ENCODE measurements at regions not wholly inside any gene's neighbourhood (a gene's known extent, or its start where the extent isn't known, plus 50 kb on each side); places are given as distances from the start of the nearest gene placed in this dataset.

DNA sequence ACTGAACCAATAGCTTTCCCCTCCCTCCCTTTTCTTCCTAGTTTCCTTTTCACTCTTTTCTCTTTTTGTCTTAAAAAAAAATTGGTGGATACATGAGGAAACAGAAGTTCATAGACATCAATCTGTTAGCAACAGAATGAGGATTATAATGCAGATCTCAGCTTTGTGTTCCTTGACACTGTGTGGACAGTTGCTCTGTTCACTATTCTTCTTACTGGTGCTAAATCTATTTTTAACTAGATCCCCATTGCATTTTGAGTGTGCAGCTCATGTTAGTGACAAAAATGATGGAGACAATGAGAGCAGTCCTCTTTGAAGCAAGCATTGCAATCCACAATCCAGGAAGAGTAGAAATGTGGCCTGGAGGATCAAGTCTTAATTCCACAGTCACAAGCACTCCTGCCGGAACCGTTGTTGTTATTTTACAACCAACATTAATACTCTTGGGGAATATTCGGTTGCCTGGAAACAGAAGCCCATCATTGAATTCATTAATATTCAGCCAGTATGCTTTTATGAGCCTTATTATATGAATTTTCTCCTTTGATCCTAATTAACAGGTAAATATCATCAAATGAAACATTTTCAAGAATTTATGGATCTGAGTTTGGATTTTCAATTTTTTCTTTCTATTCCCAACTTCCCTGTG is 1016.8 kb downstream of the NTRK3 start:
- H3K9me3 ChIP-seq, result no peaks in the 10 kb centered on the region
- H3K36me3 ChIP-seq, result no peaks in the 10 kb centered on the region
- H3K27ac ChIP-seq, result no peak overlapping the region
- no peak overlapping the region for H3K4me3 ChIP-seq
- intact Hi-C loops (cut with DNase I), result no loop called here
- no peaks in the 10 kb centered on the region for H3K4me1 ChIP-seq
- DNase-seq (ENCODE audit: low spot score in 2 of 2), result no peak
- TF ChIP-seq, protein P1, sequence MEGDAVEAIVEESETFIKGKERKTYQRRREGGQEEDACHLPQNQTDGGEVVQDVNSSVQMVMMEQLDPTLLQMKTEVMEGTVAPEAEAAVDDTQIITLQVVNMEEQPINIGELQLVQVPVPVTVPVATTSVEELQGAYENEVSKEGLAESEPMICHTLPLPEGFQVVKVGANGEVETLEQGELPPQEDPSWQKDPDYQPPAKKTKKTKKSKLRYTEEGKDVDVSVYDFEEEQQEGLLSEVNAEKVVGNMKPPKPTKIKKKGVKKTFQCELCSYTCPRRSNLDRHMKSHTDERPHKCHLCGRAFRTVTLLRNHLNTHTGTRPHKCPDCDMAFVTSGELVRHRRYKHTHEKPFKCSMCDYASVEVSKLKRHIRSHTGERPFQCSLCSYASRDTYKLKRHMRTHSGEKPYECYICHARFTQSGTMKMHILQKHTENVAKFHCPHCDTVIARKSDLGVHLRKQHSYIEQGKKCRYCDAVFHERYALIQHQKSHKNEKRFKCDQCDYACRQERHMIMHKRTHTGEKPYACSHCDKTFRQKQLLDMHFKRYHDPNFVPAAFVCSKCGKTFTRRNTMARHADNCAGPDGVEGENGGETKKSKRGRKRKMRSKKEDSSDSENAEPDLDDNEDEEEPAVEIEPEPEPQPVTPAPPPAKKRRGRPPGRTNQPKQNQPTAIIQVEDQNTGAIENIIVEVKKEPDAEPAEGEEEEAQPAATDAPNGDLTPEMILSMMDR (IDR thresholded peaks at IDR 0.05), result no peak
- H3K27me3 ChIP-seq, result no peaks in the 10 kb centered on the region

DNA sequence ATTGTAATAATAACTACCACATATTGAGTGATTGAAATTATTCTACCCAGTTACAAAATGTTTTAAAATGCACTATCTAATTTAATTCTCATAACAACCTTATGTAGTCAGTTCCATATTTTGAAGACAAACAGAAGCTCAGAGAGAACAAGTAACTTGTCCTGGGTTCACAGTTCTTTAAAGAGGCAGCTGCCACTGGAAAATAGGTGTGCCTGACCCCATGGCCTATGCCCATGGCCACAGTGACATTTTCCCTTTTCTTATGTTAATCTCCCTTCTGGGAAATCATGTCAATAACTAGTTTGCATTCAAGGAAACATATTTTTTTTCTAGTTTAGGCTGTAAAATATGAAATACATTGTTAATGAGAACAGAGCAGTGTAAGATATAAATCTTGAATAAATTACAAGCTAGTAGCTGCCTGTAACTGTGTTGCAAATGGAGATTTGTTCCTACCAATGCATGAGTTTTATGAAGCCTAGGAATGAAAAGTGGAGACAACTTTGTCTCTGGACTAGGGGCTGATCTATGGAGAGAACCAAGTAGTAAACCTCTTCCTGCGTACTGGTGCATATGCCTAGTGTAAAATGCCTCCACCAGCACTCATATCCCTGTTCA is 1018.0 kb downstream of the NTRK3 start:
- Histone ChIP-seq H3K4me1 (no peaks in the 10 kb centered on the region), H3K9me3 (no peaks in the 10 kb centered on the region), H3K36me3 (no peaks in the 10 kb centered on the region), H3K4me3 (no peak overlapping the region), H3K27me3 (no peaks in the 10 kb centered on the region), H3K27ac (no peak overlapping the region)
- TF ChIP-seq, protein P1 (IDR thresholded peaks at IDR 0.05), result no peak
- no peak for DNase-seq (ENCODE audit: low spot score in 2 of 2)
- intact Hi-C loops (cut with DNase I), result no loop called here

DNA sequence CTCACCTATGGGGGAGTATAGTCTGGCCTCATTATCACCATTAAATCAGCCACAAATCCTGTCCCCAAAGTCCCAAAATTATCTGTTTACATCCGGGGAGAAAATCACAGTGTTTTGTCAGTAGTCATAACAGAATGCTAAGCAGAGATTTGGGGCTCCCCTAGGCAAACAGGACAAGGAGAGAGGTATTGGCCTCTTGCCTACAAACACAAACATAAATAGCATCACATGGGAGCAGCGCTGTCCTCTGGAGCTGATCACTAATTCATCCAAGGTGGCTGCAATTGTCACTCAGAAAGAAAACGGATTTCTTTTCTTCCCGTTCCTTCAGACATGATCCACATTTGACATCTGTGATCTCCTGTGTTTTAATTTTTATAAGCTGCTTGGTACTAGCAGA is 1028.1 kb downstream of the NTRK3 start:
- H3K4me1 ChIP-seq, result no peaks in the 10 kb centered on the region
- H3K27ac ChIP-seq, result no peak overlapping the region
- TF ChIP-seq, protein P1 (IDR thresholded peaks at IDR 0.05), result no peak
- H3K36me3 ChIP-seq, result no peaks in the 10 kb centered on the region
- DNase-seq (ENCODE audit: low spot score in 2 of 2), result no peak
- H3K9me3 ChIP-seq, result no peaks in the 10 kb centered on the region
- H3K27me3 ChIP-seq, result no peaks in the 10 kb centered on the region
- no peak overlapping the region for H3K4me3 ChIP-seq
- intact Hi-C loops (cut with DNase I), result no loop called here

DNA sequence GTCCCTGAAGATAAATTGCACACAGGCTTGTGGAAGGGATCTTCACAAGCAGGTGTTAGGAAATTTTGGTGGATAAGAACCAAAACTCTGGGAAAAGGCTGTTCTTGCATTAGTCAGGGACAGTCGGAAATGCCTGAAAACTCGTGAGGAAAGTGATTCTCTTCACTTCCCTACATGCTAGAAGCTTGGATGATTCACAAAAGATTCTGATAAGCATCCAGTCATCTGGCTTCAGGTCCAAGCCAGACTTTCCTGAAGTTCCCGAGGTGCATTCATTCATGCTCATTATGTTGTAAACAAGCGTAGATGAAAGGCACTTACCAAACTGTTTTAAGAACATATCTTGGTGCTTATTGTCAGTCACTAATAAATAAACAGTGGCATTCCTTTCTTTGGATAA is 1028.7 kb downstream of the NTRK3 start:
- Histone ChIP-seq H3K4me1 (no peaks in the 10 kb centered on the region), H3K27ac (no peak overlapping the region), H3K4me3 (no peak overlapping the region), H3K9me3 (no peaks in the 10 kb centered on the region), H3K27me3 (no peaks in the 10 kb centered on the region), H3K36me3 (no peaks in the 10 kb centered on the region)
- TF ChIP-seq, protein P1 (IDR thresholded peaks at IDR 0.05), result no peak
- DNase-seq (ENCODE audit: low spot score in 2 of 2), result no peak
- intact Hi-C loops (cut with DNase I), result no loop called here

DNA sequence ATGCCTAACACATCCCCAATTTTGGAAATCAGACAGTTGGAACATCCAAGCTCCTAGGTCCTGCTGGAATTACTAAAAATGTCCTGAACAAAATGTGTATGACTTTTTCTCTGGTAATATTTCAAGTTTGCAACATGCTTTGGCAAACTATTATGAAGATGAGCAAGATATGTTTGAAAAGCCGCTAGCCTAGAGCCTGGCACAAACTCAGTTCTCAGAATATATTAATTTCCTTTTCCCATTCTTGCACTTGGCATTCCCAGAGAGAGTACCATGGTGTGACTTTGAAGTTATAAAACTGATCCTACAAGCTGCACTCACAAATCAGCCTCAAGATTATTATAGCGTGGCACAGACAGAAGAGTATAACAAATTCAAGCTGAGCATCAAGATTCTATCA is 1031.1 kb downstream of the NTRK3 start:
- Histone ChIP-seq H3K27ac (no peak overlapping the region), H3K36me3 (no peaks in the 10 kb centered on the region), H3K4me1 (no peaks in the 10 kb centered on the region), H3K9me3 (no peaks in the 10 kb centered on the region), H3K27me3 (no peaks in the 10 kb centered on the region), H3K4me3 (no peak overlapping the region)
- TF ChIP-seq, protein P1 (IDR thresholded peaks at IDR 0.05), result no peak
- intact Hi-C loops (cut with DNase I), result no loop called here
- no peak for DNase-seq (ENCODE audit: low spot score in 2 of 2)

Measured in ascending aorta (tissue), 2 donors.